ENCODE measurements at regions not wholly inside any gene's neighbourhood (a gene's known extent, or its start where the extent isn't known, plus 50 kb on each side); places are given as distances from the start of the nearest gene placed in this dataset.

- Mint-ChIP-seq H3K36me3 (ENCODE audit: low read depth) (no peaks in the 10 kb centered on the region), H3K9me3 (peaks cover 4% of the 10 kb centered on the region), H3K4me1 (no peaks in the 10 kb centered on the region), H3K27ac (no peak overlapping the region), H3K4me3 (no peak overlapping the region), H3K27me3 (peaks cover 1% of the 10 kb centered on the region)
- ATAC-seq (replicated peaks), result no peak
Measured at GRCh38 chr5:67334373-67334772, 137.8 kb upstream of the CD180 start.

DNA sequence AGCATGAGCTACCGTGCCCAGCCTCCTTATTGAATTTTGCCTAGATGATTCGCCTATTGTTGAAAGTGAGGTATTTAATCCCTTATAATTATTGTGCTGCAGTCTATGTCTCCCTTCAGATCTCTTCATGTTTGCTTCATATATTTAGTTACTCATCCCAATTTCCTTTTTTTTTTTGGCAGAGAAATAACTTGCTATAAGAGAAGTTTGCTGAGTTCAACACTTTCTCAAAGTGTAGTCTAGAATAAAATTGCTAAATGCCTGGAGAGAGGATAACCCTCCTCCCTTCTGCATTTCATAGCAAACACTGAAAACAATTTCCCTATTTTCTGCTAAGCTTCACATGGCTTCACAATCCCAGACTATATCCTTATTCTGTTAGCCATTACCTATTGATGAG is 136.6 kb upstream of the CD180 start:
- Mint-ChIP-seq H3K27me3 (no peaks in the 10 kb centered on the region), H3K9me3 (peaks cover 4% of the 10 kb centered on the region), H3K27ac (no peak overlapping the region), H3K4me3 (no peak overlapping the region), H3K36me3 (ENCODE audit: low read depth) (no peaks in the 10 kb centered on the region), H3K4me1 (no peaks in the 10 kb centered on the region)
- no peak for ATAC-seq (replicated peaks)

- H3K9me3 Mint-ChIP-seq, result peaks cover 4% of the 10 kb centered on the region
- no peaks in the 10 kb centered on the region for H3K27me3 Mint-ChIP-seq
- no peak overlapping the region for H3K27ac Mint-ChIP-seq
- no peak for ATAC-seq (replicated peaks)
- no peaks in the 10 kb centered on the region for H3K4me1 Mint-ChIP-seq
- no peak overlapping the region for H3K4me3 Mint-ChIP-seq
- H3K36me3 Mint-ChIP-seq (ENCODE audit: low read depth), result no peaks in the 10 kb centered on the region
Measured at GRCh38 chr5:67331296-67331925, 134.8 kb upstream of the CD180 start.

GRCh38 chr5:67319935-67320725 is 123.5 kb upstream of the CD180 start:
- Mint-ChIP-seq H3K4me1 (peaks cover 6% of the 10 kb centered on the region), H3K27ac (no peak overlapping the region), H3K9me3 (no peaks in the 10 kb centered on the region), H3K36me3 (ENCODE audit: low read depth) (no peaks in the 10 kb centered on the region), H3K27me3 (no peaks in the 10 kb centered on the region), H3K4me3 (no peak overlapping the region)
- no peak for ATAC-seq (replicated peaks)

- Mint-ChIP-seq H3K27ac (no peak overlapping the region), H3K9me3 (peaks cover 3% of the 10 kb centered on the region), H3K4me1 (peaks cover 6% of the 10 kb centered on the region), H3K36me3 (ENCODE audit: low read depth) (no peaks in the 10 kb centered on the region), H3K27me3 (no peaks in the 10 kb centered on the region), H3K4me3 (no peak overlapping the region)
- ATAC-seq (replicated peaks), result no peak
Measured at GRCh38 chr5:67318746-67319145, 122.1 kb upstream of the CD180 start.

- peaks cover 6% of the 10 kb centered on the region for H3K4me1 Mint-ChIP-seq
- ATAC-seq (replicated peaks), result no peak
Measured at GRCh38 chr5:67317603-67318002, 121.0 kb upstream of the CD180 start.

GRCh38 chr5:67316695-67317094 is 120.1 kb upstream of the CD180 start:
- no peaks in the 10 kb centered on the region for H3K36me3 Mint-ChIP-seq (ENCODE audit: low read depth)
- no peaks in the 10 kb centered on the region for H3K27me3 Mint-ChIP-seq
- ATAC-seq (replicated peaks), result no peak
- H3K4me1 Mint-ChIP-seq, result peaks cover 6% of the 10 kb centered on the region
- H3K27ac Mint-ChIP-seq, result no peak overlapping the region
- H3K4me3 Mint-ChIP-seq, result no peak overlapping the region
- H3K9me3 Mint-ChIP-seq, result peaks cover 3% of the 10 kb centered on the region

More at GRCh38 chr5:67317603-67318002, 121.0 kb upstream of the CD180 start:
- Mint-ChIP-seq H3K27me3 (no peaks in the 10 kb centered on the region), H3K36me3 (ENCODE audit: low read depth) (no peaks in the 10 kb centered on the region), H3K27ac (no peak overlapping the region), H3K9me3 (peaks cover 3% of the 10 kb centered on the region), H3K4me3 (no peak overlapping the region)

DNA sequence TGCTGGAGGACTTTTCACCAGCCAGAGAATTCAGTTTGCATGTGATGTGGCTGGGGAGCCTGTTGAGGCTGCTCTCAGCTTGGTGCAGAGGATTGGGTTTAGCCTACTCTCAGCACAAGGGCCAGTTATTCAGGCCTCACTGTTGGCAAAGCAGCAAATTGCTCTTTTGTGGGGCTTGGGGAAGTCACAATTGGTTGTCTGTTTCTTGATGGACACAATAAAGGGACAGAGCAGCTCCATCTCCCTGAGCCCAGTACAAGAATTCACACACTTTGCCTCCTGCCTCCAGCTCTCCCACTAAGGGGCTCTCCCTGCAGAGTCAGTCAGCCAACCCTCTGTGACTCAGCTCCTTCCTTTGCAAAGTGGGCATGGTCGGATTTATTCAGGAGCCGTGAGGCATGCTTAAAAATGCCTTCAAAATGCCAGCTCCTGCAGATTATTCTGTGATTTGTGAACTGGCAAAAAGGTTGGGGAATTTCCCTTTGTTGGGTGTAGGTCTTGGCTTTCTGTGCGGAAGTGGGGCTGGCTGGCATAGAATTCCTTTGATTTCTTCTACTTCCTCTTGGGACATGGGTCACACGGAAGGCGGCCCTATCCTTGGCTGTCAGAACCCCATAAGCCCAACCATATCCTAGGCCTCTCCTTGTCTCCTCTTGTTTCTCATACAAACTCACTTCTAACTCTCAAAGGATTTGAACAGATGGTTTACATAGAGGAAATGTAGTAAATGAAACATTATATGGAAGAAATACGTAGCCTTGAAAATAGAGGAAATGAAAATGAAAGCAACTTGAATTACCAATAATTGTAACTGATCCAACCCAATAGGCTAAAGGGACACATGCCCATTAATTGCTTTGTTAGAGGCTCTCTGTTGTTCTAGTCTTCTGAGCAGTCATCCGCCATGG is 118.7 kb upstream of the CD180 start:
- Mint-ChIP-seq H3K36me3 (ENCODE audit: low read depth) (no peaks in the 10 kb centered on the region), H3K27ac (no peak overlapping the region), H3K4me1 (peaks cover 6% of the 10 kb centered on the region), H3K4me3 (no peak overlapping the region), H3K9me3 (peaks cover 3% of the 10 kb centered on the region), H3K27me3 (no peaks in the 10 kb centered on the region)
- no peak for ATAC-seq (replicated peaks)

DNA sequence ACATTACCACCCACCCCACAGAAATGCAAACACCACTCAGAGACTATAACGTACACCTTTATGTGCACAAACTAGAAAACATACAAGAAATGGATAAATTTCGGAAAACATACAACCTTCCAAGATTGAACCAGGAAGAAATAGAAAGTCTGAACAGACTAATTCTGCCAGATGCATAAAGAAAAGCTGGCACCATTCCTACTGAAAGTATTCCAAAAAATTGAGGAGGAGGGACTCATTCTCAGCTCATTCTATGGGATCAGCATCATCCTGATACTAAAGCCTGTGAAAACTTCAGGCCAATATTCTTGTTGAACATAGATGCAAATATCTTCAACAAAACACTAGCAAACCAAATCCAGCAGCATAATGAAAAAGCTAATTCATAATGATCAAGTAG is 115.1 kb upstream of the CD180 start:
- Mint-ChIP-seq H3K27ac (no peak overlapping the region), H3K4me3 (no peak overlapping the region), H3K36me3 (ENCODE audit: low read depth) (no peaks in the 10 kb centered on the region), H3K4me1 (peaks cover 6% of the 10 kb centered on the region), H3K9me3 (peaks cover 3% of the 10 kb centered on the region), H3K27me3 (no peaks in the 10 kb centered on the region)
- no peak for ATAC-seq (replicated peaks)

GRCh38 chr5:67311208-67311607 is 114.6 kb upstream of the CD180 start:
- H3K27ac Mint-ChIP-seq, result no peak overlapping the region
- H3K36me3 Mint-ChIP-seq (ENCODE audit: low read depth), result no peaks in the 10 kb centered on the region

DNA sequence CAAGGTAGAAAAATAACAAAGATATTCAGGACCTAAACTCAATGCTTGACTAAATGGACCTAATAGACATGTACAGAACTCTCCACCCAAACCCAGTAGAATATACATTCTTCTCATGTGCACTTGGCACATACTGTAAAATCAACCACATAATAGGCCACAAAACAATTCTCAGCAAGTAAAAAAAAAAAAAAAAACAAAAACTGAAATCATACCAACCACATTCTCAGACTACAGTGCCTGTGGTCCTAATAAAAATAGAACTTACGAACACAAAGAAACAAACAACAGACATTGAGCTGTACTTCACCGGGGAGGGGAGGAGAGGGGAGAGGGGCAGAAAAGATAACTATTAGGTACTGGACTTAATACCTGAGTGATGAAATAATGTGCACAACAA is 114.1 kb upstream of the CD180 start:
- Mint-ChIP-seq H3K4me3 (no peak overlapping the region), H3K9me3 (peaks cover 3% of the 10 kb centered on the region), H3K27ac (no peak overlapping the region), H3K36me3 (ENCODE audit: low read depth) (no peaks in the 10 kb centered on the region), H3K27me3 (no peaks in the 10 kb centered on the region), H3K4me1 (peaks cover 11% of the 10 kb centered on the region)
- ATAC-seq (replicated peaks), result no peak

More at GRCh38 chr5:67311208-67311607, 114.6 kb upstream of the CD180 start:
- Mint-ChIP-seq H3K27me3 (no peaks in the 10 kb centered on the region), H3K4me3 (no peak overlapping the region), H3K4me1 (peaks cover 11% of the 10 kb centered on the region), H3K9me3 (peaks cover 3% of the 10 kb centered on the region)
- ATAC-seq (replicated peaks), result no peak

GRCh38 chr5:67310169-67310568 is 113.6 kb upstream of the CD180 start:
- no peaks in the 10 kb centered on the region for H3K36me3 Mint-ChIP-seq (ENCODE audit: low read depth)
- peaks cover 6% of the 10 kb centered on the region for H3K4me1 Mint-ChIP-seq
- H3K4me3 Mint-ChIP-seq, result no peak overlapping the region
- no peak for ATAC-seq (replicated peaks)
- no peaks in the 10 kb centered on the region for H3K27me3 Mint-ChIP-seq
- H3K9me3 Mint-ChIP-seq, result peaks cover 3% of the 10 kb centered on the region
- H3K27ac Mint-ChIP-seq, result no peak overlapping the region

DNA sequence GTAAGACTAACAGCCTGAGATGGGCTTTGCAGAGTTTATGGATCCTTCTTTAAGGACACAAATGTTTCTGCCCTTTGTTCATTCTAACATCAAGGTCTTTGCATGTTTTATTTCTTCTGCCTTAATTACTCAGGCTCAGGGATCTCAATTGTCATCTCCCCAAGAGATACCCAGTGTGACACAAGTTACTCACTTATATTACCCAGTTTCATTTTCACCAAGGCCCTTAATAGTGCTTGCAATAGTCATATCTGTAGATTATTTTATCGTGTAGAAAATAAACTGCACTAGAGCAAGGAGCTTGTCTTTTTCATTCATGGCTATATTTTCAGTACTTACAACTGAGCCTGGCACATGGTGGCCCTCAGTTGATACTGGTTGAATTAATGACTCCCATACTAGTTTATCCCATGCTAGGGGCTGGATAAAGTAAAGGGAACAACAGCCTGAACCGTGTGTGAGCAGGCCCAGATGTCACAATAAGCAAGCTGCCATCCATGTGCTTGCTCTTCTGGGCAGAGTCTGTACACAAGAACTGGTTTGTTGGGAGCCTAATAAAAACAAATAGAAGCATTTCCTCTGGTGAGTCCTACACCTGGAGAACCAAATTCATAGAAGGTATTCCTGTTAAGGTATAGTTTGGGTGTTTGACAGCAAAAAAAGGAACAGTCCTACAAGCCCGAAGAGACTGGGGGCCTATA is 112.5 kb upstream of the CD180 start:
- Mint-ChIP-seq H3K4me1 (peaks cover 6% of the 10 kb centered on the region), H3K27me3 (no peaks in the 10 kb centered on the region), H3K9me3 (peaks cover under 1% of the 10 kb centered on the region), H3K4me3 (no peak overlapping the region), H3K27ac (no peak overlapping the region), H3K36me3 (ENCODE audit: low read depth) (no peaks in the 10 kb centered on the region)
- ATAC-seq (replicated peaks), result no peak

GRCh38 chr5:67306965-67307607 is 110.5 kb upstream of the CD180 start:
- no peaks in the 10 kb centered on the region for H3K27me3 Mint-ChIP-seq
- no peak overlapping the region for H3K4me3 Mint-ChIP-seq
- no peak for ATAC-seq (replicated peaks)
- H3K36me3 Mint-ChIP-seq (ENCODE audit: low read depth), result no peaks in the 10 kb centered on the region
- H3K9me3 Mint-ChIP-seq, result no peaks in the 10 kb centered on the region
- no peak overlapping the region for H3K27ac Mint-ChIP-seq
- peaks cover 6% of the 10 kb centered on the region for H3K4me1 Mint-ChIP-seq

Data from activated T-helper 17 cell treated with anti-CD3 and anti-CD28 coated beads, Interleukin-2, amount 50 U/mL, for 72 hours (primary cell).